ENCODE measurements at regions not wholly inside any gene's neighbourhood (a gene's known extent, or its start where the extent isn't known, plus 50 kb on each side); places are given as distances from the start of the nearest gene placed in this dataset.

DNA sequence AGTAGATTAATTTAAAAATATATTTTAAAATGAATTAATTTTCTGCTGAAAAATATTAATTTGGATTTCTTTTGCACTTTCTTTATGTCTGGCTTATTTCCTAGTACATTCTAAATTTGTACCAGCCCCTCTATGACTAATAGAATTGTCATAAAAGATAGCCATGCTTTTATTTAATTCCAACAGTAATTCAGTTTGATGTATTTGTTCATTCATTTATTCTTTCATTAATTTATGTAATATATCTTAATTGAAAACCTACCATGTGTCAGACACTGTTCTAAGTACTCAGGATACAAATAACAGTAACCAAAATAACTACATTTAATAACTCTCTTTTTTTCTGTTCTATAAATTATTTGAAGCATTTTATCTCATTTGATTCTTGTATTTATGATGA is 264.0 kb upstream of the CCDC179 start:
- no peak for TF ChIP-seq CTCF (IDR thresholded peaks at IDR 0.05)
- no peak for TF ChIP-seq POLR2A (IDR thresholded peaks at IDR 0.05)
